Activated CD4-positive, alpha-beta T cell treated with anti-CD3 and anti-CD28 coated beads for 24 hours (primary cell): ENCODE measurements at regions not wholly inside any gene's neighbourhood (a gene's known extent, or its start where the extent isn't known, plus 50 kb on each side); places are given as distances from the start of the nearest gene placed in this dataset.
"Not testable (repeated sequence)": the region's sequence is repeated elsewhere in the genome, so short reads cannot be mapped to it uniquely, and the experiment has no call there.

Experiments used
- DNase-seq, 2 donors: peaks; one replicate each; pipeline ENCODE4 v3.0.0-alpha.2; 2020; ENCODE audit warnings: low read depth in 2 of 2

GRCh38 chr6:14290772-14291330 is 173.3 kb downstream of the CD83 start:
- DNase-seq, result no peak

GRCh38 chr6:14291331-14291730 is 173.8 kb downstream of the CD83 start:
- DNase-seq, result no peak

GRCh38 chr6:14292119-14292518 is 174.5 kb downstream of the CD83 start:
- no peak for DNase-seq

GRCh38 chr6:14294270-14294951 is 176.8 kb downstream of the CD83 start:
- no peak for DNase-seq

GRCh38 chr6:14296698-14297097 is 179.1 kb downstream of the CD83 start:
- not testable (repeated sequence) for DNase-seq

GRCh38 chr6:14297118-14297517 is 179.5 kb downstream of the CD83 start:
- DNase-seq, result not testable (repeated sequence)

- not testable (repeated sequence) for DNase-seq
Measured at GRCh38 chr6:14300189-14300588, 182.6 kb downstream of the CD83 start.

- not testable (repeated sequence) for DNase-seq
Measured at GRCh38 chr6:14300721-14301120, 183.1 kb downstream of the CD83 start.

GRCh38 chr6:14301477-14301876 is 183.9 kb downstream of the CD83 start:
- not testable (repeated sequence) for DNase-seq

- DNase-seq, result no peak
Measured at GRCh38 chr6:14305131-14305530, 187.6 kb downstream of the CD83 start.

GRCh38 chr6:14305624-14306023 is 188.1 kb downstream of the CD83 start:
- no peak for DNase-seq

GRCh38 chr6:14306151-14306906 is 188.8 kb downstream of the CD83 start:
- DNase-seq, result no peak

- DNase-seq, result no peak
Measured at GRCh38 chr6:14309516-14309915, 191.9 kb downstream of the CD83 start.

GRCh38 chr6:14309951-14310445 is 192.4 kb downstream of the CD83 start:
- no peak for DNase-seq

- DNase-seq, result no peak
Measured at GRCh38 chr6:14310960-14311359, 193.4 kb downstream of the CD83 start.

GRCh38 chr6:14312587-14312986 is 195.0 kb downstream of the CD83 start:
- no peak for DNase-seq

- DNase-seq, result no peak
Measured at GRCh38 chr6:14313248-14313647, 195.7 kb downstream of the CD83 start.

GRCh38 chr6:14315353-14315752 is 197.8 kb downstream of the CD83 start:
- no peak for DNase-seq

- no peak for DNase-seq
Measured at GRCh38 chr6:14316651-14317386, 199.2 kb downstream of the CD83 start.

GRCh38 chr6:14317387-14317970 is 199.9 kb downstream of the CD83 start:
- no peak for DNase-seq

- DNase-seq, result no peak
Measured at GRCh38 chr6:14320332-14320731, 202.8 kb downstream of the CD83 start.
